OCI-LY1 (cell line): ENCODE measurements at regions not wholly inside any gene's neighbourhood (a gene's known extent, or its start where the extent isn't known, plus 50 kb on each side); places are given as distances from the start of the nearest gene placed in this dataset.

Source experiments
- H2AFZ ChIP-seq: fragments of 200-600 bp; sonication (generic), shearing (Covaris generic); 2 replicates; pipeline ENCODE4 v1.6.0; 2014; ENCODE audit warnings: antibody characterized with exemption, mild to moderate bottlenecking, low read length
- H3F3A ChIP-seq: fragments of 200-600 bp; sonication (generic), shearing (Covaris generic); 2 replicates; pipeline ENCODE4 v1.6.0; 2014; ENCODE audit warnings: mild to moderate bottlenecking, antibody characterized with exemption, low read length, moderate library complexity; ENCODE audit not compliant: insufficient read depth
- H3K27ac ChIP-seq: fragments of 200-600 bp; sonication (generic); 2 replicates; pipeline ENCODE4 v1.5.1; 2014; ENCODE audit warnings: low read length, mixed run types, mild to moderate bottlenecking, low read depth; ENCODE audit not compliant: poor library complexity, severe bottlenecking
- H3K27me3 ChIP-seq: fragments of 200-600 bp; sonication (generic); 2 replicates; pipeline ENCODE4 v1.6.0; 2014; ENCODE audit warnings: antibody characterized with exemption, mild to moderate bottlenecking, low read length, moderate library complexity; ENCODE audit not compliant: insufficient read depth
- H3K36me3 ChIP-seq: fragments of 200-600 bp; sonication (generic); 2 replicates; pipeline ENCODE4 v1.6.1; 2014; ENCODE audit warnings: mild to moderate bottlenecking, antibody characterized with exemption, low read length, moderate library complexity, mixed read lengths; ENCODE audit not compliant: insufficient read depth
- H3K4me1 ChIP-seq: fragments of 200-600 bp; sonication (generic); 2 replicates; pipeline ENCODE4 v1.5.1; 2014; ENCODE audit warnings: mild to moderate bottlenecking, low read length, moderate library complexity; ENCODE audit not compliant: insufficient read depth, severe bottlenecking
- H3K4me2 ChIP-seq: fragments of 200-600 bp; sonication (generic), shearing (Covaris generic); 2 replicates; pipeline ENCODE4 v1.6.1; 2014; ENCODE audit warnings: low read length
- H3K4me3 ChIP-seq: fragments of 200-600 bp; sonication (generic); 2 replicates; pipeline ENCODE4 v1.5.1; 2014; ENCODE audit warnings: low read length, low read depth, mild to moderate bottlenecking, mixed read lengths; ENCODE audit not compliant: poor library complexity, severe bottlenecking
- H3K79me2 ChIP-seq: fragments of 200-600 bp; shearing (Covaris generic); 2 replicates; pipeline ENCODE4 v1.6.1; 2016; ENCODE audit warnings: mixed run types, low read length, mixed read lengths; ENCODE audit not compliant: insufficient read depth
- H3K9ac ChIP-seq: fragments of 200-600 bp; sonication (generic), shearing (Covaris generic); 2 replicates; pipeline ENCODE4 v1.6.1; 2014; ENCODE audit warnings: mild to moderate bottlenecking, low read length, mixed read lengths
- H3K9me2 ChIP-seq: fragments of 200-600 bp; sonication (generic), shearing (Covaris generic); 2 replicates; pipeline ENCODE4 v1.6.1; 2014; ENCODE audit warnings: low read depth, mild to moderate bottlenecking, low read length, mixed read lengths
- H3K9me3 ChIP-seq: fragments of 200-600 bp; shearing (Covaris generic); 2 replicates; pipeline ENCODE4 v1.6.1; 2014; ENCODE audit warnings: low read length, mixed read lengths
- H4K20me1 ChIP-seq: fragments of 200-600 bp; sonication (generic), shearing (Covaris generic); 2 replicates; pipeline ENCODE4 v1.6.0; 2016; ENCODE audit warnings: mild to moderate bottlenecking, low read length; ENCODE audit not compliant: insufficient read depth
- EZH2 ChIP-seq: fragments of 200-600 bp; sonication (generic), shearing (Covaris generic); IDR thresholded peaks from 2 replicates; pipeline ENCODE4 v1.8.0; 2017; ENCODE audit warnings: borderline replicate concordance, mixed run types, mild to moderate bottlenecking, antibody characterized with exemption, low read length, moderate library complexity, mixed read lengths
- TF ChIP-seq, protein P1 (sequence below): fragments of 200-600 bp; sonication (generic), shearing (Covaris generic); IDR thresholded peaks from 2 replicates; pipeline ENCODE4 v1.5.1; 2017; ENCODE audit warnings: mild to moderate bottlenecking, antibody characterized with exemption, low read length, moderate library complexity, mixed read lengths

DNA sequence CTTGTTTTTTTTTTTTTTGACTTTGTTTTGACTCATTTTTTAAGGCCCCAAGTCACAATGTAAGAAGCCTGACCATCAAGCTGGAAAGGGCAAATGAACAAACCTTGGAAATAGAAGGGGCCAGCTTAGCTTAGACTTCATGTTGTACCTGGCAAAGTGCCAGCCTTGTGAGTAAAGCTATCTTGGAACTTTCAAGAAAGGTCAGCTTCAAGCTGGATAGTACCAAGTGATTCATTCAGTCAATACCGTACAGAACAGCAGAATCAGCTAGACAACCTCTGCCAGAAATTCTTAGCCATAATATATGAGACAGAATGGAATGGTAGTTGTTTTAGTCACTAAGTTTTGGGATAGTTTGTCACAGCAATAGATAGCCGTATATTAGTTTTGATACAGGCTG lies 1492.2 kb upstream of the TENM3 start:
- Histone ChIP-seq H3F3A (no peaks in the 10 kb centered on the region), H3K9me2 (no peaks in the 10 kb centered on the region), H3K79me2 (no peaks in the 10 kb centered on the region), H4K20me1 (no peaks in the 10 kb centered on the region), H3K9ac (no peak overlapping the region), H3K36me3 (no peaks in the 10 kb centered on the region; the same call in 1 of the 2 replicates), H2AFZ (no peak overlapping the region), H3K9me3 (peaks cover 9% of the 10 kb centered on the region), H3K27ac (no peak overlapping the region), H3K4me2 (no peak overlapping the region), H3K4me1 (peaks cover 10% of the 10 kb centered on the region), H3K27me3 (no peaks in the 10 kb centered on the region), H3K4me3 (no peak overlapping the region)
- TF ChIP-seq, protein P1, sequence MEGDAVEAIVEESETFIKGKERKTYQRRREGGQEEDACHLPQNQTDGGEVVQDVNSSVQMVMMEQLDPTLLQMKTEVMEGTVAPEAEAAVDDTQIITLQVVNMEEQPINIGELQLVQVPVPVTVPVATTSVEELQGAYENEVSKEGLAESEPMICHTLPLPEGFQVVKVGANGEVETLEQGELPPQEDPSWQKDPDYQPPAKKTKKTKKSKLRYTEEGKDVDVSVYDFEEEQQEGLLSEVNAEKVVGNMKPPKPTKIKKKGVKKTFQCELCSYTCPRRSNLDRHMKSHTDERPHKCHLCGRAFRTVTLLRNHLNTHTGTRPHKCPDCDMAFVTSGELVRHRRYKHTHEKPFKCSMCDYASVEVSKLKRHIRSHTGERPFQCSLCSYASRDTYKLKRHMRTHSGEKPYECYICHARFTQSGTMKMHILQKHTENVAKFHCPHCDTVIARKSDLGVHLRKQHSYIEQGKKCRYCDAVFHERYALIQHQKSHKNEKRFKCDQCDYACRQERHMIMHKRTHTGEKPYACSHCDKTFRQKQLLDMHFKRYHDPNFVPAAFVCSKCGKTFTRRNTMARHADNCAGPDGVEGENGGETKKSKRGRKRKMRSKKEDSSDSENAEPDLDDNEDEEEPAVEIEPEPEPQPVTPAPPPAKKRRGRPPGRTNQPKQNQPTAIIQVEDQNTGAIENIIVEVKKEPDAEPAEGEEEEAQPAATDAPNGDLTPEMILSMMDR, result no peak
- TF ChIP-seq EZH2, result no peak

DNA sequence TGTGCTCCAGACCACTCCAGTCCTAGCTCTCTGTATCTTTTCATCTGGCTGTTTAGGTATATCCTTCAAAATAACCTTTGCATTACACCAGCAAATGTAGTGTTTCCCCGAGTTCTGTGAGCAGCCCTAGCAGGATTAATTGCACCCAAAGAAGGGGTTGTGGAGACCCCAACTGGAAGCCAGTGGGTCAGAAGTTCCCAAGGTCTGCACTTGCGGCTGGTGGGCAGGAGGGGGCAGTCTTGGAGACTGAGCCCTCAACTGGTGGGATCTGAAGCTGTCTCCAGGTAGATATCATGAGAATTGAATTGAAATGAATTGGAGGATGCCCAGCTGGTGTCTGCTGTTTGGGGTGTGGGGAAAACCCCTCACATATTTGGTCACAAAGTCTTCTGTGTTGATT lies 1485.3 kb upstream of the TENM3 start:
- Histone ChIP-seq H3F3A (no peaks in the 10 kb centered on the region), H3K9me2 (no peaks in the 10 kb centered on the region), H3K9ac (no peak overlapping the region; the same call in 1 of the 2 replicates), H3K27me3 (no peaks in the 10 kb centered on the region), H3K4me3 (no peak overlapping the region), H3K36me3 (0 out of 2 replicates have a peak, but pooled peaks cover 4% of the 10 kb centered on the region), H3K4me1 (peaks cover 28% of the 10 kb centered on the region), H4K20me1 (no peaks in the 10 kb centered on the region), H3K27ac (peak overlapping the region; percentile 76), H3K9me3 (peaks cover 7% of the 10 kb centered on the region; the same call in 1 of the 2 replicates), H3K4me2 (0 out of 2 replicates have a peak overlapping the region, but pooled peaks have one; percentile 10), H2AFZ (no peak overlapping the region), H3K79me2 (no peaks in the 10 kb centered on the region)
- no peak for TF ChIP-seq EZH2
- TF ChIP-seq, protein P1, result no peak; the same call in 1 of the 2 replicates

DNA sequence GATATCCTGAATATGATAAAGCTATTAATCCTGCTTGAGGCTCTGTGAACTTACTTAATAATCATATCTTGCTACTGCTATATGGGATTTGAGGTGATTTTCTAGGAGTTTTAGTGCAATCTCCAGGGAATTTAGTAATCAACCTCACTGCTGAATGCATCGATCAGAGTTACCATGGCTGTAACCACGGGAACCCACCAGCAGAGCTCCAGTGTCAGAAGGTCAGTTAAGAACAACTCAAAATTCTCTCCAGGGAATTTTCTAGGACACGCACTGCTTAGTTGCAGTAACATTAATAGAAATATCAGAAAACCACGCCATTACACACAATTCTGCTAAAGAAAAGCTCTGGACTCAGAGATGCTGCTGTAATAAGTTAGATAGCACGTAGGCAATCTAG lies 1477.2 kb upstream of the TENM3 start:
- H3K27ac ChIP-seq, result peak overlapping the region; percentile 42
- H3K79me2 ChIP-seq, result no peaks in the 10 kb centered on the region
- peak overlapping the region; percentile 93; the same call in 1 of the 2 replicates for H2AFZ ChIP-seq
- H3K4me2 ChIP-seq, result no peak overlapping the region
- peaks cover under 1% of the 10 kb centered on the region; the same call in 1 of the 2 replicates for H3K9me3 ChIP-seq
- no peaks in the 10 kb centered on the region for H3K36me3 ChIP-seq
- no peaks in the 10 kb centered on the region for H3F3A ChIP-seq
- no peak overlapping the region for H3K4me3 ChIP-seq
- no peak overlapping the region for H3K9ac ChIP-seq
- no peaks in the 10 kb centered on the region for H3K9me2 ChIP-seq
- H3K4me1 ChIP-seq, result peaks cover 19% of the 10 kb centered on the region
- H3K27me3 ChIP-seq, result no peaks in the 10 kb centered on the region
- TF ChIP-seq, protein P1, result no peak
- TF ChIP-seq EZH2, result no peak
- H4K20me1 ChIP-seq, result no peaks in the 10 kb centered on the region
